H1 (cell line): ENCODE measurements at regions not wholly inside any gene's neighbourhood (a gene's known extent, or its start where the extent isn't known, plus 50 kb on each side); places are given as distances from the start of the nearest gene placed in this dataset.

Experiments
- CTCF ChIA-PET: fragments of 300-600 bp; sonication (Branson Sonifier 250); formaldehyde crosslinking; loops from one replicate; lab custom pipeline; 2021; ENCODE audit not compliant: partially characterized antibody; lab: Charles Lee
- POLR2A ChIA-PET: fragments of 300-600 bp; sonication (Branson Sonifier 250); formaldehyde crosslinking; loops from one replicate; lab custom pipeline; 2021; ENCODE audit warnings: inconsistent platforms; ENCODE audit not compliant: partially characterized antibody; lab: Charles Lee
- DNase-seq, 2 experiments: peaks; one replicate each; pipeline versions ENCODE4 v3.0.0 to v3.0.0-alpha.2; 2010 to 2022; ENCODE audit warnings: low spot score in 2 of 2, low read depth in 1 of 2, mixed read lengths in 1 of 2
- FAIRE-seq: peaks from 2 replicates; lab custom pipeline; 2011; peaks lifted over from hg19 to GRCh38; lab: Jason Lieb, UNC
- H2AFZ ChIP-seq: 2 replicates; pipeline ENCODE4 v1.8.1; 2012; ENCODE audit warnings: low read length, inconsistent platforms
- H2AK5ac ChIP-seq: 2 replicates; pipeline ENCODE4 v1.6.1; 2013; ENCODE audit warnings: low read depth, low read length
- H2BK120ac ChIP-seq: replicated peaks from 2 replicates; pipeline ENCODE3; 2013; ENCODE audit warnings: low read depth, low read length, inconsistent platforms
- H2BK12ac ChIP-seq: 2 replicates; pipeline ENCODE4 v1.6.1; 2013; ENCODE audit warnings: low read depth, low read length
- H2BK15ac ChIP-seq: 2 replicates; pipeline ENCODE4 v1.6.1; 2013; ENCODE audit warnings: low read length
- H2BK20ac ChIP-seq: 2 replicates; pipeline ENCODE4 v1.6.1; 2013; ENCODE audit warnings: low read length
- H2BK5ac ChIP-seq: 2 replicates; pipeline ENCODE4 v1.6.1; 2013; ENCODE audit warnings: low read depth, low read length
- H3K14ac ChIP-seq: 2 replicates; pipeline ENCODE4 v1.6.1; 2013; ENCODE audit warnings: inconsistent platforms; ENCODE audit not compliant: insufficient read length
- H3K18ac ChIP-seq: 2 replicates; pipeline ENCODE4 v1.6.1; 2013; ENCODE audit warnings: low read length; ENCODE audit errors: extremely low read depth
- H3K23ac ChIP-seq: 2 replicates; pipeline ENCODE4 v1.6.1; 2013; ENCODE audit warnings: inconsistent platforms; ENCODE audit not compliant: insufficient read length
- H3K23me2 ChIP-seq: 2 replicates; pipeline ENCODE4 v1.6.1; 2013; ENCODE audit warnings: low read depth, low read length
- H3K27ac ChIP-seq: 2 replicates; pipeline ENCODE4 v1.6.1; 2011; ENCODE audit warnings: low read depth, low read length, inconsistent platforms
- H3K27me3 ChIP-seq, 4 experiments: replicated peaks in 1 of 4; 1 replicate in 1 of 4; 2 replicates in 3 of 4; pipeline versions ENCODE4 v1.6.1 to v1.8.1; 2011 to 2013; ENCODE audit warnings: low read length in 3 of 4, mild to moderate bottlenecking in 3 of 4, inconsistent platforms in 2 of 4, mixed read lengths in 2 of 4, moderate library complexity in 1 of 4; ENCODE audit not compliant: control insufficient read depth in 3 of 4, insufficient read depth in 3 of 4; ENCODE audit errors: extremely low read depth in 1 of 4
- H3K36me3 ChIP-seq, 4 experiments: 2 replicates each; pipeline versions ENCODE4 v1.6.1 to v1.8.1; 2011 to 2013; ENCODE audit warnings: mild to moderate bottlenecking in 4 of 4, low read length in 3 of 4, moderate library complexity in 2 of 4, control low read depth in 1 of 4, inconsistent platforms in 1 of 4; ENCODE audit not compliant: insufficient read depth in 4 of 4, control insufficient read depth in 2 of 4
- H3K4ac ChIP-seq: replicated peaks from 2 replicates; pipeline ENCODE3; 2013; ENCODE audit warnings: low read length, low read depth, mixed read lengths, inconsistent platforms; ENCODE audit not compliant: insufficient read length
- H3K4me1 ChIP-seq, 4 experiments: replicated peaks in 1 of 4; 1 replicate in 1 of 4; 2 replicates in 3 of 4; pipeline versions ENCODE4 v1.6.1 to v1.8.1; 2011 to 2013; ENCODE audit warnings: low read length in 3 of 4, inconsistent platforms in 2 of 4, mixed read lengths in 1 of 4; ENCODE audit not compliant: insufficient read depth in 4 of 4, control insufficient read depth in 3 of 4
- H3K4me2 ChIP-seq, 2 experiments: 2 replicates each; pipeline versions ENCODE4 v1.6.1 to v1.8.1; 2011 to 2013; ENCODE audit warnings: low read depth in 2 of 2, low read length in 2 of 2, control low read depth in 1 of 2, inconsistent platforms in 1 of 2, mild to moderate bottlenecking in 1 of 2; ENCODE audit not compliant: insufficient read depth in 1 of 2
- H3K4me3 ChIP-seq, 4 experiments: fragments of 200-600, 300-600 bp in 1 of 4; sonication (generic), shearing (Covaris generic), sonication (Bioruptor Twin) in 1 of 4; 2 replicates each; pipeline versions ENCODE4 v1.5.1 to v1.8.1; 2011 to 2016; ENCODE audit warnings: low read length in 4 of 4, low read depth in 3 of 4, control low read depth in 2 of 4, inconsistent platforms in 2 of 4, mild to moderate bottlenecking in 2 of 4, mixed read lengths in 1 of 4, moderate library complexity in 1 of 4; ENCODE audit not compliant: insufficient read depth in 2 of 4; ENCODE audit errors: extremely low read depth in 1 of 4
- H3K56ac ChIP-seq: replicated peaks from 2 replicates; pipeline ENCODE3; 2013; ENCODE audit warnings: low read depth, mild to moderate bottlenecking, mixed read lengths, low read length, inconsistent platforms; ENCODE audit not compliant: insufficient read length
- H3K79me1 ChIP-seq: 2 replicates; pipeline ENCODE4 v1.6.1; 2013; ENCODE audit warnings: low read depth, low read length, control low read depth
- H3K79me2 ChIP-seq, 2 experiments: 2 replicates each; pipeline versions ENCODE4 v1.6.1 to v1.8.1; 2012 to 2013; ENCODE audit warnings: low read length in 2 of 2, mild to moderate bottlenecking in 2 of 2, inconsistent platforms in 1 of 2; ENCODE audit not compliant: insufficient read depth in 2 of 2, control insufficient read depth in 1 of 2
- H3K9ac ChIP-seq, 4 experiments: replicated peaks in 1 of 4; 1 replicate in 1 of 4; 2 replicates in 3 of 4; pipeline versions ENCODE4 v1.6.1 to v1.8.1; 2011 to 2013; ENCODE audit warnings: low read depth in 3 of 4, low read length in 3 of 4, control low read depth in 2 of 4, mild to moderate bottlenecking in 2 of 4, moderate library complexity in 2 of 4, inconsistent platforms in 1 of 4; ENCODE audit errors: extremely low read depth in 1 of 4
- H3K9me3 ChIP-seq, 2 experiments: 2 replicates each; pipeline versions ENCODE4 v1.6.1 to v1.8.1; 2012 to 2013; ENCODE audit warnings: mild to moderate bottlenecking in 2 of 2, moderate library complexity in 2 of 2, control low read depth in 1 of 2, inconsistent platforms in 1 of 2, low read depth in 1 of 2, low read length in 1 of 2, mixed read lengths in 1 of 2; ENCODE audit not compliant: insufficient read depth in 2 of 2
- H4K20me1 ChIP-seq, 2 experiments: replicated peaks in 1 of 2; 2 replicates each; pipeline versions ENCODE3 to v1.8.1; 2011 to 2013; ENCODE audit warnings: inconsistent platforms in 2 of 2, low read length in 2 of 2, mild to moderate bottlenecking in 1 of 2; ENCODE audit not compliant: insufficient read depth in 2 of 2, control insufficient read depth in 1 of 2
- H4K5ac ChIP-seq: 2 replicates; pipeline ENCODE4 v1.6.1; 2013; ENCODE audit warnings: low read length, low read depth, mixed read lengths, inconsistent platforms; ENCODE audit not compliant: insufficient read length
- H4K8ac ChIP-seq: 2 replicates; pipeline ENCODE4 v1.8.0; 2013; ENCODE audit warnings: mild to moderate bottlenecking, moderate library complexity, low read length, inconsistent platforms; ENCODE audit not compliant: insufficient read depth; ENCODE audit errors: extremely low read depth
- H4K91ac ChIP-seq: replicated peaks from 2 replicates; pipeline ENCODE3; 2013; ENCODE audit warnings: low read length, mixed read lengths, inconsistent platforms; ENCODE audit not compliant: insufficient read length
- CBX5 ChIP-seq: fragments of 300-800, 300-1000 bp; sonication (generic); IDR thresholded peaks from 2 replicates; pipeline ENCODE4 v1.7.1; 2016; ENCODE audit warnings: antibody characterized with exemption, low read length, low read depth
- CTCF ChIP-seq, 3 experiments: IDR thresholded peaks; 1 replicate in 2 of 3; 2 replicates in 1 of 3; pipeline versions ENCODE4 v1.5.1 to v1.6.1; 2011; ENCODE audit warnings: low read length in 3 of 3, mild to moderate bottlenecking in 3 of 3, inconsistent platforms in 2 of 3, low read depth in 1 of 3, moderate library complexity in 1 of 3; ENCODE audit not compliant: insufficient read depth in 1 of 3; ENCODE audit errors: control extremely low read depth in 1 of 3
- RAD21 ChIP-seq, 2 experiments: IDR thresholded peaks in 1 of 2; conservative IDR thresholded peaks in 1 of 2; 2 replicates each; pipeline ENCODE4 v1.6.1; 2011; ENCODE audit warnings: low read depth in 2 of 2, low read length in 2 of 2, improper control_type of control experiment in 1 of 2, inconsistent platforms in 1 of 2, mild to moderate bottlenecking in 1 of 2, moderate library complexity in 1 of 2
- WGBS, 2 experiments: shearing (Covaris generic) in 1 of 2; methylation state at CpG; one replicate each; pipeline versions ENCODE4 v1.1.6 to v1.1.7; 2013 to 2015; ENCODE audit warnings: low lambda C conversion rate in 2 of 2, mixed read lengths in 2 of 2, inconsistent platforms in 1 of 2, low coverage in 1 of 2, missing lambda C conversion rate in 1 of 2; ENCODE audit not compliant: insufficient replicate concordance in 2 of 2, insufficient coverage in 1 of 2, insufficient read length in 1 of 2; ENCODE audit errors: extremely low coverage in 1 of 2, missing lambda C conversion rate in 1 of 2; 5-methylcytosine and 5-hydroxymethylcytosine counted together

- peak; percentile 15 to 48 for DNase-seq
- Histone ChIP-seq H4K20me1 (no peaks in the 10 kb centered on the region), H3K4me3 (no peak overlapping the region), H2BK120ac (no peak overlapping the region), H3K4me1 (peaks cover 0 to 5% (median 2%) of the 10 kb centered on the region in 4 experiments; a peak in 3 of 7 replicates), H3K79me1 (no peaks in the 10 kb centered on the region), H3K9me3 (0 out of 4 replicates have a peak, but pooled peaks cover 0 to under 1% of the 10 kb centered on the region in 2 experiments), H4K91ac (no peak overlapping the region), H3K4me2 (0 out of 4 replicates have a peak overlapping the region, but pooled peaks of 1 of the 2 experiments have one; percentile 14), H3K23me2 (no peaks in the 10 kb centered on the region), H3K23ac (no peak overlapping the region), H3K27ac (no peak overlapping the region), H2BK5ac (no peak overlapping the region), H2BK20ac (no peak overlapping the region), H3K4ac (peak overlapping the region; percentile 78), H3K9ac (no peak overlapping the region), H2BK12ac (no peak overlapping the region), H4K5ac (no peak overlapping the region), H3K27me3 (no peaks in the 10 kb centered on the region), H3K36me3 (no peaks in the 10 kb centered on the region), H4K8ac (no peak overlapping the region), H3K14ac (no peak overlapping the region), H3K56ac (peak overlapping the region; percentile 25), H2AFZ (peak overlapping the region; percentile 55; the same call in 1 of the 2 replicates), H3K79me2 (no peaks in the 10 kb centered on the region), H2AK5ac (no peak overlapping the region), H3K18ac (no peak overlapping the region)
- ChIA-PET POLR2A (interaction anchor here (0.6 to 1.2 kb wide), 3 partner anchors 9 to 200 kb away, joined by 3 read pairs; partner anchors contain the start of gene USP38), CTCF (interaction anchor here (0.6 to 1.7 kb wide), 19 partner anchors 10 to 963 kb away, joined by 3 to 7 read pairs (median 3); no protein-coding TSS in a partner anchor)
- peak; percentile 62 for FAIRE-seq
- 52% methylated on average over 3 of the region's 3 CpGs; no CpG with 5 or more reads in 1 of the 2 experiments for WGBS, 2 experiments
- TF ChIP-seq CTCF (IDR thresholded peaks at IDR 0.05; ENCODE audit: control extremely low read depth in 1 of 3, insufficient read depth in 1 of 3, low read depth in 1 of 3, low read length in 3 of 3) (peak; percentile 9 to 67 (median 55)), RAD21 (IDR thresholded peaks at IDR 0.05 in 1 of 2, conservative IDR thresholded peaks at IDR 0.05 in 1 of 2; ENCODE audit: low read depth in 2 of 2, low read length in 2 of 2) (peak; percentile 65 to 76), CBX5 (no peak)
- TF ChIP-seq, all 59 proteins: peak for 2
- H2BK15ac ChIP-seq = no peak overlapping the region
These were observed 138.9 kb upstream of the INPP4B start for GRCh38 chr4:142984871-142985585.
